GM12864 (cell line): ENCODE measurements at regions not wholly inside any gene's neighbourhood (a gene's known extent, or its start where the extent isn't known, plus 50 kb on each side); places are given as distances from the start of the nearest gene placed in this dataset.
"Not testable (repeated sequence)": the region's sequence is repeated elsewhere in the genome, so short reads cannot be mapped to it uniquely, and the experiment has no call there.

Source experiments
- DNase-seq: peaks from one replicate; pipeline ENCODE4 v3.0.0-alpha.2; 2011; ENCODE audit warnings: low read depth
- H3K4me3 ChIP-seq: 2 replicates; pipeline ENCODE4 v1.5.1; 2011; ENCODE audit warnings: mild to moderate bottlenecking, low read depth, low read length, control low read depth
- CTCF ChIP-seq: IDR thresholded peaks from 2 replicates; pipeline ENCODE4 v1.5.1; 2011; ENCODE audit warnings: low read depth, mild to moderate bottlenecking, moderate library complexity, low read length, control low read depth, inconsistent platforms; ENCODE audit errors: missing control alignments

- H3K4me3 ChIP-seq, result no peak overlapping the region
- TF ChIP-seq CTCF, result no peak
- no peak for DNase-seq
These were observed 215.2 kb upstream of the ELAVL2 start for GRCh38 chr9:24041160-24041690.

DNA sequence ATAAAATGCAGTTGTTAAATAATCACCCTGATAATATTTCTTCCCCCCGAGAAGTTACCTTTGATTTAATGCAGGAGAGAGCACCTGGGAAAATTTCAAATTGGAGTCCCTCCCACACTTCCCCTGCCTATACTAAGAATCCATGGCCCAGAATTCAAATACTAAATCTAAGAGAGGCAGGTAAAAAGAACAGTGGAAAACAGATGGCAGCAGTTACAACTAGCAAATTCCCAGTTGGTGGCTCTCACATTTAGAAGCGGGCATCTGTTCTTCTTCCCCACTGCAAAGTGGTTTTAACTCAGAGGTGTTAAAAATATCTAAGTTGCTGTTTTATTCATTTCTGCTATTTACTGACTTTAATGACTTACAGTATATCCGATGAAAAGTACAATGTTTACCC lies 210.4 kb upstream of the ELAVL2 start:
- TF ChIP-seq CTCF, result no peak
- H3K4me3 ChIP-seq, result no peak overlapping the region
- DNase-seq, result no peak

DNA sequence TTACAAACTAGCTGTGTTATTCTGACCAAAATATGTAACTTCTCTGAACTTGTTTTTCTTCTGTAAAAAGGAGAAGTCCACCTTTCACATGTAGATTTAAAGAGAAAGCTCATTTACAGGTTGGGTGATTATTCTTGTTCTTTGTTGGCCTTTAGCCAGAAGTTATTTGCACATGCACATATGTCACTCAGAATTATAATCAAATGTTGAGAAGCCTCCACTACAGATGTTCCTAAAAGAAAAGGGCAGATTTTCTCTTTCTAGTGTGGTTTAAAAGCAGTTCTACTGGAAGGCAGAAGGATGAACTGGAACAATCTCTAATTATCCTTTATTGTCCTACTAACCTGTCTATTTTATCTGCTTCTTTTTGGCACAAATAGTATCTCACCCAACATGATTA lies 209.8 kb upstream of the ELAVL2 start:
- DNase-seq, result no peak
- TF ChIP-seq CTCF, result no peak
- H3K4me3 ChIP-seq, result no peak overlapping the region

DNA sequence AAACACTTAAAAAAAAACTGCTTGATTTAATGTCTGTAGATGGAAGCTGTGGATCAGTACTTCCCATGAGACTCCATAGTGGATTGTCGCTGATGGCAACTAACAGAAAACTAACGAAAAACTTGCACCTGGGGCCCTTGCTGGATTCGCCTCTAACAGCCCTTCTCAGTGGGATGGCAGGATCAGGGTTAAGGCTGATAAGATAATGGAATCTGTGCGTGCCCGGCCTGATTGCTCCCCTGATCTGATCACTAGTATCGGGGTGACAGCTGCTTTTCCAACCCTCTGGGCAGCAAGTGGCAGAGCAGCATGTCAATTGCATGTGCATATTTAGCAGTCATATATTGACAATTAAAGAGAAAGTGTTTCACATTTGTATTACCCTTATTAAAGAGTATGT lies 185.8 kb upstream of the ELAVL2 start:
- H3K4me3 ChIP-seq, result no peak overlapping the region
- no peak for DNase-seq
- no peak for TF ChIP-seq CTCF

DNA sequence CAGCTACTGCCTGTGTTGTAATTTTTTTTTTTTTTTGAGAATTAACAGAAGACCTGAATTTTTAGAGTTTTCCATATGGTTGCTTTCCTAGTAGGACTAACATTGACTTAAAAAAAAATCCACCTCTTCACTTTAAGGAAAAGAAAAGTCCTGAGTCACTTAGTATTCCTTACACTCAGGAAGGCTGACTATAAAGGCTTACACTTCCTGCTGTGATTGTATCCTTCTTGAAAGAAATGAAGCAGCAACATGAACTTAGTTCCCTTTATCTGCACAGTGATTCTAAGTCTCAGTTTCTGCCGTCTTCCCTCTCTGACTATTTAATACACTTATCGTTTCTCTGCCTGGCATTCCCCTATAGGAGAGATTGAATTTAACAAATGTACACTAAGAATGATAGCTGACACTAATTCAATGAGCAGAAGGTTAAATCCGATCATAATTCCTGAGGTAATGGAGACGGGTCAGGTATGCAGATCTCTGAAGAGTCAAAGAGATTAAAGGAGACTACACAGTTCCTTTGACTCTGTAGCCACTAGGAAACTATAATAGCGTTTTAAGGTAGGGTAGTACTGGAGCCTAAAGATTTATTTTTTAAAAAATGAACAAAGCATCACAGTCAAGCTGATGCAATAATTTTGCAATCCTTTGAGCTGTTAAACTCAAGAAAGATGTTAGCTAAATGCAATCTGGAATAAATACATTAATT lies 185.1 kb upstream of the ELAVL2 start:
- TF ChIP-seq CTCF, result no peak
- no peak for DNase-seq
- H3K4me3 ChIP-seq, result no peak overlapping the region

GRCh38 chr9:24009322-24009721 lies 183.3 kb upstream of the ELAVL2 start:
- no peak for TF ChIP-seq CTCF
- H3K4me3 ChIP-seq, result no peak overlapping the region
- DNase-seq, result no peak

GRCh38 chr9:24007185-24007584 lies 181.1 kb upstream of the ELAVL2 start:
- no peak for DNase-seq

DNA sequence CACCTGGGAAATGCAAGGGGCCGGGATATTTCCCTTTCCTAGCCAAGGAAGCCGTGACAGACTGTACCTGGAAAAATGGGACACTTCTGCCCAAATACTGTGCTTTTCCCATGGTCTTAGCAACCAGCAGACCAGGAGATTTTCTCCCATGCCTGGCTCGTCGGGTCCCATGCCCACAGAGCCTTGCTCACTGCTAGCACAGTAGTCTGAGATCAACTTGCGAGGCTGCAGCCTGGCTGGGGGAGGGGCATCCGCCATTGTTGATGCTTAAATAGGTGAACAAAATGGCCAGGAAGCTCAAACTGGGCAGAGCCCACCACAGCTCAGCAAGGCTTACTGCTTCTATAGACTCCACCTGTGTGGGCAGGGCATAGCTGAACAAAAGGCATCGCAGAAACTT lies 165.8 kb upstream of the ELAVL2 start:
- DNase-seq, H3K4me3 ChIP-seq: not testable (repeated sequence)

More at GRCh38 chr9:24007185-24007584, 181.1 kb upstream of the ELAVL2 start:
- H3K4me3 ChIP-seq, result no peak overlapping the region
- TF ChIP-seq CTCF, result no peak
